ENCODE measurements at regions not wholly inside any gene's neighbourhood (a gene's known extent, or its start where the extent isn't known, plus 50 kb on each side); places are given as distances from the start of the nearest gene placed in this dataset.

DNA sequence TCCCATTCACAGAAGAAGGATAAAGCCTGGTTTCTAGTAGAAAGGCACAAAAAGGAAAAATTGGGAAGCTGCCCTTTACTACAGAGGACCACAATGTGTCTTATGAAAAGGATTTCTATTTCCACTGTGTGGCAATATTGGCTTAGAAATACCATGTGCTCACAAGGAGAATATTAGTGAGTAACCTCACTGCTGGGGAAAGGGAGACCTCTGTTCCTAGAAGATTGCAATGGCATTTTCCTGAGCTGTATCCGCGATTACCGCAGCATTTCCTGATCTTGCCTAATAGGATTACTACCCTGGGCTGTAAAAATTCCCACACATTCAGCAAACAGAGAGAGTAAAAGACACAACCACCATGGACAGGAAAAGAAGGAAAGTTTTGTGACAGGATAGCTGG, 308.8 kb upstream of the TECRL start:
- no peak for TF ChIP-seq TAF1 (CRISPR knock-in tag; IDR thresholded peaks at IDR 0.05)
- TF ChIP-seq, protein P1, sequence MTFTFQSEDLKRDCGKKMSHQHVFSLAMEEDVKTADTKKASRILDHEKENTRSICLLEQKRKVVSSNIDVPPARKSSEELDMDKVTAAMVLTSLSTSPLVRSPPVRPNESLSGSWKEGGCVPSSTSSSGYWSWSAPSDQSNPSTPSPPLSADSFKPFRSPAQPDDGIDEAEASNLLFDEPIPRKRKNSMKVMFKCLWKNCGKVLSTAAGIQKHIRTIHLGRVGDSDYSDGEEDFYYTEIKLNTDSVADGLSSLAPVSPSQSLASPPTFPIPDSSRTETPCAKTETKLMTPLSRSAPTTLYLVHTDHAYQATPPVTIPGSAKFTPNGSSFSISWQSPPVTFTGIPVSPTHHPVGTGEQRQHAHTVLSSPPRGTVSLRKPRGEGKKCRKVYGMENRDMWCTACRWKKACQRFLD (CRISPR knock-in tag; IDR thresholded peaks at IDR 0.05; ENCODE audit: borderline replicate concordance), result no peak

Data from HepG2 (cell line).